ENCODE measurements at regions not wholly inside any gene's neighbourhood (a gene's known extent, or its start where the extent isn't known, plus 50 kb on each side); places are given as distances from the start of the nearest gene placed in this dataset.

GRCh38 chr10:123284022-123284421 is 129.8 kb downstream of the BUB3 start:
- DNase-seq (ENCODE audit: low read depth), result no peak
- no peak overlapping the region for H3K4me3 ChIP-seq (ENCODE audit: low read depth, low read length)
- no peak for TF ChIP-seq CTCF (conservative IDR thresholded peaks at IDR 0.05; ENCODE audit: low read depth, low read length)

DNA sequence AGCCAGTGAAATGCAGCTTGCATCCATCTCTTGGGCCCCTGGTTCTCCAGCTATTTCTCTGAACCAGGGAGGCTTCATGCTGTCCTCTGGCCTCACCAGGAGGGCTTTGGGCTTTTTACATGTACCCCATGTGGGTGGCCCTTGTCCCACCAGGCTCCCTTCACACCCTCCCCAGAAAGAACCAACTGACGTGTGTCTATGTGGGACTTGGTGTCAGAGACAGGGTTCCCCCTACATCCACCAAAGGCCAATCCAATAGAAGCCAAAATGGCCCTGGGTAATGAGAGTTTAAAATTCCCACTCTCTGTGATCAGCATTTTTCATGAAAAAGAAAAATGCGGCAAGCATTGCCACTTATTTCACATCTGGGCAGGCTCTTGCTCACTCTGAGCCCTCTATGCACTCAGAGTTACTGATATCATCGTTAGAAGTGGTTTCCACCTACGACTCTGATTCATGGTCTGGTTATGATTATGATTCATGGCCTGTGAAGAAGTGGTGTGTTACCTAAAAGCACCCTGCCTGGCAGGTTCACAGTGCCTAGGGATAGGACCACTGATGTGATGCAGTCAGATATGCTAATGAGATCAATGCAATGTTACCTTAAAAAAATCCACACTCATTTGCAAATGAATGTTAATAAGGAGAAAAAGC is 133.5 kb downstream of the BUB3 start:
- H3K4me3 ChIP-seq (ENCODE audit: low read depth, low read length), result no peak overlapping the region
- TF ChIP-seq CTCF (conservative IDR thresholded peaks at IDR 0.05; ENCODE audit: low read depth, low read length), result no peak
- DNase-seq (ENCODE audit: low read depth), result peak; percentile 7

GRCh38 chr10:123289432-123289831 is 135.2 kb downstream of the BUB3 start:
- no peak for TF ChIP-seq CTCF (conservative IDR thresholded peaks at IDR 0.05; ENCODE audit: low read depth, low read length)
- DNase-seq (ENCODE audit: low read depth), result no peak
- H3K4me3 ChIP-seq (ENCODE audit: low read depth, low read length), result no peak overlapping the region

DNA sequence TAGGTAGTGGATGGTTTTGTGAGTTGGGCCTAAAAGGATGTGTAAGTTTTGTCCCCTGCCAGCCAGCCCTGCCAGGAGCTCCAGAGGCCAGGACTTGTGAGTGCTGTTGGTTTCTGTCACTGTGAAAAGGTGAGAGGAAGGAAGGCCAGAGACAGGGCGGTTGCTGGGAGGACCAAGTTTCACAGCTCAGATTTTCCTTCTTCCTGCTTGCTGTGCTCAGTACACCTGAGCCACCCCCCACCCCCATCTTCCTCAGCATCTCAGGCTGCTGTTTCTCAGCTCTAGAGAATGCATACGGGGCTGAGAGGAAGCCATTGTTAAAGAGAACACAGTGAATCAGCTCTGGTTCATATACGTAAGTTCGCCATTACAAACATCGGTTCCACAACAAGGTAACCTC is 139.9 kb downstream of the BUB3 start:
- no peak for TF ChIP-seq CTCF (conservative IDR thresholded peaks at IDR 0.05; ENCODE audit: low read depth, low read length)
- no peak for DNase-seq (ENCODE audit: low read depth)
- H3K4me3 ChIP-seq (ENCODE audit: low read depth, low read length), result no peak overlapping the region

GRCh38 chr10:123294886-123295285 is 140.7 kb downstream of the BUB3 start:
- no peak overlapping the region for H3K4me3 ChIP-seq (ENCODE audit: low read depth, low read length)
- no peak for DNase-seq (ENCODE audit: low read depth)
- no peak for TF ChIP-seq CTCF (conservative IDR thresholded peaks at IDR 0.05; ENCODE audit: low read depth, low read length)

DNA sequence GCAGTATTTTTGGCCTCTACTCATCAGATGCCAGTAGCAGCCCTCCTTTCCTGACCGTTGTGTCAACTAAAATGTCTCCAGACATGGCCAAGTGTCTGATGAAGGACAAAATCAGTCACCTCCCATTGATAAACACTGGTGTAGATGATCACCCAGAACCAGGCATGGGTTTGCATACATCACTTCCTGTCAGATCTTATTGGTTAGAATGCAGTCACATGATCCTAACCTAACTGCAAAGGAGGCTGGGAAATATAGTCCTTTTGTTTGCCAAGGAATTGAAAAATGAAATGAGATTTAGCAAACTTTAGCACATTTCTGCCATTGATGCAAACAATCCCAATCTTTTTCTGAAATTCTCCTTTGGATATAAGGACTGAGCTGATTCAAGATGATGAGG is 141.4 kb downstream of the BUB3 start:
- no peak for TF ChIP-seq CTCF (conservative IDR thresholded peaks at IDR 0.05; ENCODE audit: low read depth, low read length)
- DNase-seq (ENCODE audit: low read depth), result no peak
- no peak overlapping the region for H3K4me3 ChIP-seq (ENCODE audit: low read depth, low read length)

- TF ChIP-seq CTCF (conservative IDR thresholded peaks at IDR 0.05; ENCODE audit: low read depth, low read length), result no peak
- no peak for DNase-seq (ENCODE audit: low read depth)
- H3K4me3 ChIP-seq (ENCODE audit: low read depth, low read length), result no peak overlapping the region
These were observed 143.0 kb downstream of the BUB3 start for GRCh38 chr10:123297175-123297574.
